GM12878 (cell line): ENCODE measurements at regions not wholly inside any gene's neighbourhood (a gene's known extent, or its start where the extent isn't known, plus 50 kb on each side); places are given as distances from the start of the nearest gene placed in this dataset.

ENCODE experiments used
- ATAC-seq: fragments of 200-7000 bp; cut with Tn5 transposase; 3 replicates; pipeline ENCODE4 v1.9.1; 2020; ENCODE audit warnings: mild to moderate bottlenecking, moderate library complexity
- BruUV-seq: library from RNA; stranded (reverse); fragments of 400-500 nt; replicated peaks from 2 replicates; lab custom pipeline; 2021; lab: Mats Ljungman, UMichigan
- CTCF ChIA-PET: fragments of 300-600 bp; sonication (Branson Sonifier 250); formaldehyde crosslinking; extraction: SDS; loops from one replicate; lab custom pipeline; 2021; ENCODE audit warnings: inconsistent platforms; lab: Yijun Ruan, JAX
- POLR2A ChIA-PET: fragments of 350-600 bp; formaldehyde crosslinking; extraction: SDS; loops from one replicate; lab custom pipeline; 2021; ENCODE audit warnings: inconsistent platforms; lab: Charles Lee
- RAD21 ChIA-PET: fragments of 300-600 bp; sonication (Branson Sonifier 250); formaldehyde crosslinking; loops from one replicate; lab custom pipeline; 2023; ENCODE audit warnings: antibody characterized with exemption; ENCODE audit not compliant: unreplicated experiment; lab: Charles Lee
- SMC1A ChIA-PET: fragments of 300-600 bp; sonication (Branson Sonifier 250); formaldehyde crosslinking; loops from one replicate; lab custom pipeline; 2023; ENCODE audit not compliant: unreplicated experiment, uncharacterized antibody; lab: Charles Lee
- DNase-seq: peaks from one replicate; pipeline ENCODE4 v3.0.0-alpha.2; 2011; ENCODE audit warnings: low read depth, low spot score
- FAIRE-seq: peaks from 3 replicates; lab custom pipeline; 2011; peaks lifted over from hg19 to GRCh38; lab: Jason Lieb, UNC
- H2AFZ ChIP-seq: 2 replicates; pipeline ENCODE4 v1.6.0; 2011; ENCODE audit warnings: low read depth, low read length, control low read depth; ENCODE audit not compliant: control insufficient read depth
- H3K27ac ChIP-seq: 2 replicates; pipeline ENCODE4 v1.5.1; 2011; ENCODE audit warnings: control low read depth; ENCODE audit not compliant: control insufficient read depth, insufficient read depth
- H3K27me3 ChIP-seq, 2 experiments: replicated peaks in 1 of 2; 2 replicates each; pipeline versions ENCODE4 v1.6.0 to v1.6.1; 2011; ENCODE audit warnings: low read length in 1 of 2; ENCODE audit not compliant: control insufficient read depth in 2 of 2, insufficient read depth in 2 of 2
- H3K36me3 ChIP-seq, 2 experiments: 2 replicates each; pipeline ENCODE4 v1.5.1; 2011; ENCODE audit warnings: low read length in 1 of 2; ENCODE audit not compliant: control insufficient read depth in 2 of 2, insufficient read depth in 2 of 2
- H3K4me1 ChIP-seq: 2 replicates; pipeline ENCODE4 v1.6.1; 2011; ENCODE audit warnings: mild to moderate bottlenecking, low read length, moderate library complexity, mixed read lengths; ENCODE audit not compliant: control insufficient read depth, insufficient read depth
- H3K4me2 ChIP-seq: 2 replicates; pipeline ENCODE4 v1.6.0; 2011; ENCODE audit warnings: control low read depth; ENCODE audit not compliant: control insufficient read depth, insufficient read depth
- H3K4me3 ChIP-seq: fragments of 200-600 bp; sonication (generic); 2 replicates; pipeline ENCODE4 v1.5.1; 2016
- H3K79me2 ChIP-seq: 2 replicates; pipeline ENCODE4 v1.6.0; 2011; ENCODE audit warnings: low read length; ENCODE audit not compliant: control insufficient read depth, insufficient read depth
- H3K9ac ChIP-seq: 2 replicates; pipeline ENCODE4 v1.8.0; 2011; ENCODE audit warnings: low read length, control low read depth, mixed read lengths; ENCODE audit not compliant: control insufficient read depth, insufficient read depth
- H3K9me3 ChIP-seq: replicated peaks from 3 replicates; pipeline ENCODE4 v1.5.1; 2011; ENCODE audit warnings: mild to moderate bottlenecking, low read length; ENCODE audit not compliant: control insufficient read depth, insufficient read depth
- H4K20me1 ChIP-seq: 2 replicates; pipeline ENCODE4 v1.6.0; 2011; ENCODE audit not compliant: control insufficient read depth, insufficient read depth
- CUX1 ChIP-seq: IDR thresholded peaks from 2 replicates; pipeline ENCODE4 v1.6.1; 2012; ENCODE audit warnings: improper control_type of control experiment, low read depth, low read length; ENCODE audit not compliant: insufficient replicate concordance
- HDGF ChIP-seq: fragments of 450-650 bp; IDR thresholded peaks from 2 replicates; pipeline ENCODE4 v1.6.1; 2016; ENCODE audit warnings: antibody characterized with exemption
- MEF2B ChIP-seq: fragments of 450-650 bp; IDR thresholded peaks from 2 replicates; pipeline ENCODE4 v1.6.1; 2018; ENCODE audit warnings: mild to moderate bottlenecking, moderate library complexity; ENCODE audit not compliant: partially characterized antibody, poor library complexity, severe bottlenecking
- PKNOX1 ChIP-seq: fragments of 450-650 bp; IDR thresholded peaks from 2 replicates; pipeline ENCODE4 v1.6.1; 2016; ENCODE audit warnings: mild to moderate bottlenecking
- SIN3A ChIP-seq: IDR thresholded peaks from 2 replicates; pipeline ENCODE4 v1.6.1; 2012; ENCODE audit warnings: low read depth, low read length, improper control_type of control experiment
- TCF7 ChIP-seq: IDR thresholded peaks from 2 replicates; pipeline ENCODE4 v1.6.1; 2014; ENCODE audit warnings: antibody characterized with exemption, borderline replicate concordance
- ZNF592 ChIP-seq: fragments of 450-650 bp; IDR thresholded peaks from 2 replicates; pipeline ENCODE4 v1.6.1; 2017; ENCODE audit warnings: mild to moderate bottlenecking, moderate library complexity
- WGBS: methylation state at CpG from one replicate; pipeline ENCODE4 v1.1.6; 2016; ENCODE audit warnings: low lambda C conversion rate; ENCODE audit not compliant: insufficient replicate concordance, insufficient coverage; ENCODE audit errors: missing lambda C conversion rate; 5-methylcytosine and 5-hydroxymethylcytosine counted together
- in situ Hi-C: fragments of 300-500 bp; cut with MboI; formaldehyde crosslinking; loops from 9 replicates; pipeline ENCODE4 v1.14.3; 2018; ENCODE audit warnings: mixed read lengths
- intact Hi-C: fragments of 100-400 bp; cut with micrococcal nuclease; formaldehyde crosslinking; loops from one replicate; pipeline ENCODE4 v1.14.2; 2022; ENCODE audit not compliant: unreplicated experiment

- ChIA-PET RAD21 (interaction anchor here (1.0 to 1.6 kb wide), 2 partner anchors 33 to 367 kb away, joined by 3 to 6 read pairs; no protein-coding TSS in a partner anchor), POLR2A (interaction anchor here (0.6 kb wide), 1 partner anchor 1513 kb away, joined by 3 read pairs; no protein-coding TSS in a partner anchor), SMC1A (interaction anchor here (1.6 to 5.6 kb wide), 5 partner anchors 8 to 116 kb away, joined by 3 to 28 read pairs (median 5); no protein-coding TSS in a partner anchor), CTCF (interaction anchor here (1.0 to 2.5 kb wide), 2 partner anchors 14 to 34 kb away, joined by 4 to 10 read pairs; no protein-coding TSS in a partner anchor)
- Histone ChIP-seq H3K9me3 (no peaks in the 10 kb centered on the region; the same call in 2 of the 3 replicates), H3K27me3 (no peaks in the 10 kb centered on the region; a peak in 1 of 4 replicates), H3K4me3 (no peak overlapping the region), H3K4me1 (no peaks in the 10 kb centered on the region; the same call in 1 of the 2 replicates), H2AFZ (no peak overlapping the region), H3K79me2 (no peaks in the 10 kb centered on the region), H4K20me1 (no peaks in the 10 kb centered on the region), H3K36me3 (no peaks in the 10 kb centered on the region), H3K9ac (no peak overlapping the region), H3K27ac (no peak overlapping the region), H3K4me2 (no peak overlapping the region)
- intact Hi-C loops = no loop called here
- FAIRE-seq (no peak), ATAC-seq (no peak), DNase-seq (no peak)
- no TSS peak for BruUV-seq
- TF ChIP-seq SIN3A (no peak), HDGF (no peak), PKNOX1 (no peak), CUX1 (no peak), ZNF592 (no peak), MEF2B (no peak), TCF7 (no peak)
- in situ Hi-C loops = no loop called here
- 0% methylated on average over 1 of the region's 5 CpGs for WGBS
Measured at GRCh38 chr14:34214961-34215360, 247.1 kb downstream of the SPTSSA start.
